Activated naive CD4-positive, alpha-beta T cell treated with anti-CD3 and anti-CD28 coated beads, Interleukin-2, amount 50 U/mL, for 72 hours (primary cell): ENCODE measurements at regions not wholly inside any gene's neighbourhood (a gene's known extent, or its start where the extent isn't known, plus 50 kb on each side); places are given as distances from the start of the nearest gene placed in this dataset.
"Not testable (repeated sequence)": the region's sequence is repeated elsewhere in the genome, so short reads cannot be mapped to it uniquely, and the experiment has no call there.

ENCODE experiments used
- ATAC-seq, 2 donors: fragments of 150-1000 bp; cut with Tn5 transposase; 2 replicates each; pipeline ENCODE4 v1.10.0; 2021; ENCODE audit warnings: mild to moderate bottlenecking in 2 of 2, moderate library complexity in 2 of 2
- DNase-seq, 2 donors: peaks; one replicate each; pipeline ENCODE4 v3.0.0; 2021 to 2022; ENCODE audit warnings: low spot score in 2 of 2
- H3K27ac Mint-ChIP-seq, 2 donors: one replicate each; pipeline ENCODE4 v1.8.0; 2022; ENCODE audit warnings: mild to moderate bottlenecking in 2 of 2, mixed read lengths in 2 of 2
- H3K36me3 Mint-ChIP-seq, 2 donors: one replicate each; pipeline ENCODE4 v1.8.0; 2022; ENCODE audit warnings: mixed read lengths in 2 of 2
- H3K9me3 Mint-ChIP-seq, 2 donors: one replicate each; pipeline ENCODE4 v1.8.0; 2022; ENCODE audit warnings: mixed read lengths in 2 of 2

GRCh38 chr1:204763773-204764427, 78.4 kb upstream of the LRRN2 start:
- H3K27ac Mint-ChIP-seq, result no peak overlapping the region
- no peaks in the 10 kb centered on the region for H3K9me3 Mint-ChIP-seq
- ATAC-seq, result peak; percentile 94 to 98

GRCh38 chr1:204769997-204770396, 84.5 kb upstream of the LRRN2 start:
- no peaks in the 10 kb centered on the region for H3K9me3 Mint-ChIP-seq
- no peak overlapping the region for H3K27ac Mint-ChIP-seq
- no peak for ATAC-seq
- DNase-seq, result no peak
- no peaks in the 10 kb centered on the region for H3K36me3 Mint-ChIP-seq

More at GRCh38 chr1:204763773-204764427, 78.4 kb upstream of the LRRN2 start:
- no peaks in the 10 kb centered on the region for H3K36me3 Mint-ChIP-seq
- peak; percentile 79 to 84 for DNase-seq

GRCh38 chr1:204771358-204771757, 85.8 kb upstream of the LRRN2 start:
- no peak for ATAC-seq
- H3K27ac Mint-ChIP-seq, result no peak overlapping the region
- no peaks in the 10 kb centered on the region for H3K9me3 Mint-ChIP-seq
- no peak for DNase-seq
- no peaks in the 10 kb centered on the region for H3K36me3 Mint-ChIP-seq

GRCh38 chr1:204773246-204773645, 87.7 kb upstream of the LRRN2 start:
- no peaks in the 10 kb centered on the region for H3K9me3 Mint-ChIP-seq
- H3K27ac Mint-ChIP-seq, result no peak overlapping the region
- ATAC-seq (no peak), DNase-seq (no peak)
- no peaks in the 10 kb centered on the region for H3K36me3 Mint-ChIP-seq

GRCh38 chr1:204775546-204775945, 90.0 kb upstream of the LRRN2 start:
- Mint-ChIP-seq H3K9me3 (no peaks in the 10 kb centered on the region), H3K36me3 (no peaks in the 10 kb centered on the region), H3K27ac (no peak overlapping the region)
- no peak for ATAC-seq
- no peak for DNase-seq

GRCh38 chr1:204777591-204777990, 92.1 kb upstream of the LRRN2 start:
- ATAC-seq (no peak), DNase-seq (no peak)
- Mint-ChIP-seq H3K27ac (no peak overlapping the region), H3K36me3 (no peaks in the 10 kb centered on the region), H3K9me3 (no peaks in the 10 kb centered on the region)

GRCh38 chr1:204780630-204781029, 90.0 kb upstream of the NFASC start:
- Mint-ChIP-seq H3K36me3 (no peaks in the 10 kb centered on the region), H3K9me3 (no peaks in the 10 kb centered on the region), H3K27ac (no peak overlapping the region)
- ATAC-seq (no peak), DNase-seq (no peak)

- ATAC-seq, result no peak
- no peak for DNase-seq
- Mint-ChIP-seq H3K9me3 (no peaks in the 10 kb centered on the region), H3K27ac (no peak overlapping the region), H3K36me3 (no peaks in the 10 kb centered on the region)
These were observed 88.5 kb upstream of the NFASC start for GRCh38 chr1:204782118-204782700.

- ATAC-seq, H3K9me3 Mint-ChIP-seq, H3K36me3 Mint-ChIP-seq, DNase-seq, H3K27ac Mint-ChIP-seq: not testable (repeated sequence)
These were observed 85.6 kb upstream of the NFASC start for GRCh38 chr1:204785023-204785422.

- no peaks in the 10 kb centered on the region for H3K9me3 Mint-ChIP-seq
- no peak overlapping the region for H3K27ac Mint-ChIP-seq
- no peaks in the 10 kb centered on the region for H3K36me3 Mint-ChIP-seq
- DNase-seq (no peak), ATAC-seq (no peak)
These were observed 82.2 kb upstream of the NFASC start for GRCh38 chr1:204788470-204788869.

- Mint-ChIP-seq H3K36me3 (no peaks in the 10 kb centered on the region), H3K9me3 (no peaks in the 10 kb centered on the region), H3K27ac (no peak overlapping the region)
- ATAC-seq (peak; percentile 91 to 94), DNase-seq (peak in 1 of 2 donors; percentile 91)
These were observed 79.0 kb upstream of the NFASC start for GRCh38 chr1:204791453-204792353.

- H3K27ac Mint-ChIP-seq, result no peak overlapping the region
These were observed 78.3 kb upstream of the NFASC start for GRCh38 chr1:204792354-204792692.

GRCh38 chr1:204793259-204793914, 77.3 kb upstream of the NFASC start:
- ATAC-seq (no peak), DNase-seq (no peak)
- H3K9me3 Mint-ChIP-seq, result no peaks in the 10 kb centered on the region
- no peak overlapping the region for H3K27ac Mint-ChIP-seq
- no peaks in the 10 kb centered on the region for H3K36me3 Mint-ChIP-seq

More at GRCh38 chr1:204792354-204792692, 78.3 kb upstream of the NFASC start:
- Mint-ChIP-seq H3K36me3 (no peaks in the 10 kb centered on the region), H3K9me3 (no peaks in the 10 kb centered on the region)
- no peak for ATAC-seq
- DNase-seq, result no peak

GRCh38 chr1:204796886-204797285, 73.8 kb upstream of the NFASC start:
- DNase-seq, H3K9me3 Mint-ChIP-seq, ATAC-seq, H3K36me3 Mint-ChIP-seq, H3K27ac Mint-ChIP-seq: not testable (repeated sequence)

GRCh38 chr1:204797401-204797800, 73.3 kb upstream of the NFASC start:
- DNase-seq, result no peak
- Mint-ChIP-seq H3K9me3 (no peaks in the 10 kb centered on the region), H3K27ac (no peak overlapping the region), H3K36me3 (no peaks in the 10 kb centered on the region)
- no peak for ATAC-seq

- ATAC-seq, result no peak
- no peaks in the 10 kb centered on the region for H3K9me3 Mint-ChIP-seq
- H3K27ac Mint-ChIP-seq, result no peak overlapping the region
- H3K36me3 Mint-ChIP-seq, result no peaks in the 10 kb centered on the region
- DNase-seq, result no peak
These were observed 71.0 kb upstream of the NFASC start for GRCh38 chr1:204799630-204800029.

GRCh38 chr1:204801211-204801610, 69.5 kb upstream of the NFASC start:
- no peak for DNase-seq
- Mint-ChIP-seq H3K9me3 (no peaks in the 10 kb centered on the region), H3K36me3 (no peaks in the 10 kb centered on the region), H3K27ac (no peak overlapping the region)
- no peak for ATAC-seq
